ENCODE measurements at regions not wholly inside any gene's neighbourhood (a gene's known extent, or its start where the extent isn't known, plus 50 kb on each side); places are given as distances from the start of the nearest gene placed in this dataset.

- Histone ChIP-seq H3K27me3 (ENCODE audit: insufficient read depth, low read depth) (peaks cover 99% of the 10 kb centered on the region), H3K9me3 (ENCODE audit: insufficient read depth, low read depth) (no peaks in the 10 kb centered on the region), H3K27ac (no peak overlapping the region), H3K4me2 (no peak overlapping the region), H3K4me3 (no peak overlapping the region), H3K4me1 (replicated peaks; ENCODE audit: insufficient read depth) (no peaks in the 10 kb centered on the region), H3F3A (ENCODE audit: insufficient read depth, low read depth) (no peaks in the 10 kb centered on the region), H3K9me2 (ENCODE audit: insufficient read depth) (no peaks in the 10 kb centered on the region), H4K20me1 (ENCODE audit: insufficient read depth) (no peaks in the 10 kb centered on the region), H3K79me2 (ENCODE audit: low read depth) (no peaks in the 10 kb centered on the region), H2AFZ (no peak overlapping the region), H3K36me3 (ENCODE audit: low read depth) (no peaks in the 10 kb centered on the region)
- ChIA-PET CTCF (no interaction called here), POLR2A (ENCODE audit: unreplicated experiment) (no interaction called here)
- BruUV-seq (replicated peaks): no TSS peak
- TF ChIP-seq CTCF (conservative IDR thresholded peaks at IDR 0.05) (no peak), EZH2 (IDR thresholded peaks at IDR 0.05; ENCODE audit: low read depth) (no peak)
- no peak for DNase-seq
- intact Hi-C loops (cut with micrococcal nuclease; ENCODE audit: unreplicated experiment): no loop called here
Observed at GRCh38 chr11:120029321-120029720, 108.6 kb downstream of the TRIM29 start.

GRCh38 chr11:120028897-120029258 is 109.0 kb downstream of the TRIM29 start:
- Histone ChIP-seq H3K79me2 (ENCODE audit: low read depth) (no peaks in the 10 kb centered on the region), H2AFZ (no peak overlapping the region), H3F3A (ENCODE audit: insufficient read depth, low read depth) (no peaks in the 10 kb centered on the region), H3K36me3 (ENCODE audit: low read depth) (no peaks in the 10 kb centered on the region), H3K9me3 (ENCODE audit: insufficient read depth, low read depth) (no peaks in the 10 kb centered on the region), H3K4me3 (no peak overlapping the region), H3K27ac (no peak overlapping the region), H3K4me2 (no peak overlapping the region), H3K9me2 (ENCODE audit: insufficient read depth) (no peaks in the 10 kb centered on the region), H3K4me1 (replicated peaks; ENCODE audit: insufficient read depth) (no peaks in the 10 kb centered on the region), H3K27me3 (ENCODE audit: insufficient read depth, low read depth) (peaks cover 99% of the 10 kb centered on the region), H4K20me1 (ENCODE audit: insufficient read depth) (no peaks in the 10 kb centered on the region)
- intact Hi-C loops (cut with micrococcal nuclease; ENCODE audit: unreplicated experiment): no loop called here
- no peak for DNase-seq
- BruUV-seq (replicated peaks): no TSS peak
- TF ChIP-seq EZH2 (IDR thresholded peaks at IDR 0.05; ENCODE audit: low read depth): no peak
- TF ChIP-seq CTCF (conservative IDR thresholded peaks at IDR 0.05): no peak
- POLR2A ChIA-PET (ENCODE audit: unreplicated experiment): no interaction called here
- CTCF ChIA-PET: no interaction called here

GRCh38 chr11:120028181-120028896 is 109.6 kb downstream of the TRIM29 start:
- POLR2A ChIA-PET (ENCODE audit: unreplicated experiment): no interaction called here
- H2AFZ ChIP-seq: no peak overlapping the region
- DNase-seq: no peak

More at GRCh38 chr11:120028181-120028896, 109.6 kb downstream of the TRIM29 start:
- TF ChIP-seq CTCF (conservative IDR thresholded peaks at IDR 0.05) (no peak), EZH2 (IDR thresholded peaks at IDR 0.05; ENCODE audit: low read depth) (no peak)
- Histone ChIP-seq H3K4me2 (no peak overlapping the region), H3K9me2 (ENCODE audit: insufficient read depth) (no peaks in the 10 kb centered on the region), H4K20me1 (ENCODE audit: insufficient read depth) (no peaks in the 10 kb centered on the region), H3K4me3 (no peak overlapping the region), H3K36me3 (ENCODE audit: low read depth) (no peaks in the 10 kb centered on the region), H3K79me2 (ENCODE audit: low read depth) (no peaks in the 10 kb centered on the region), H3K9me3 (ENCODE audit: insufficient read depth, low read depth) (no peaks in the 10 kb centered on the region), H3K27ac (no peak overlapping the region), H3K27me3 (ENCODE audit: insufficient read depth, low read depth) (peaks cover 99% of the 10 kb centered on the region), H3F3A (ENCODE audit: insufficient read depth, low read depth) (no peaks in the 10 kb centered on the region), H3K4me1 (replicated peaks; ENCODE audit: insufficient read depth) (no peaks in the 10 kb centered on the region)
- CTCF ChIA-PET: no interaction called here
- intact Hi-C loops (cut with micrococcal nuclease; ENCODE audit: unreplicated experiment): no loop called here
- no TSS peak for BruUV-seq (replicated peaks)
